Astrocyte of the cerebellum (primary cell): ENCODE measurements at regions not wholly inside any gene's neighbourhood (a gene's known extent, or its start where the extent isn't known, plus 50 kb on each side); places are given as distances from the start of the nearest gene placed in this dataset.

Experiments
- DNase-seq: peaks from one replicate; pipeline ENCODE4 v3.0.0-alpha.2; 2011; ENCODE audit warnings: low read depth
- H3K4me3 ChIP-seq: 2 replicates; pipeline ENCODE4 v1.5.1; 2011; ENCODE audit warnings: mild to moderate bottlenecking, low read depth, low read length, moderate library complexity
- CTCF ChIP-seq: IDR thresholded peaks from 2 replicates; pipeline ENCODE4 v1.5.1; 2012; ENCODE audit warnings: low read length, low read depth, moderate library complexity, mild to moderate bottlenecking; ENCODE audit errors: missing control alignments
- in situ Hi-C: cut with HindIII; loops from 2 replicates; pipeline ENCODE4 v1.10.0; 2017; ENCODE audit warnings: low sequenced_read_pairs

- no peak overlapping the region for H3K4me3 ChIP-seq
- DNase-seq, result no peak
- in situ Hi-C loops, result loop anchor here (5.0 kb wide), 1 partner anchor 55 kb away; no protein-coding TSS in a partner anchor
- no peak for TF ChIP-seq CTCF
These were observed 356.6 kb downstream of the PPP1R3A start for GRCh38 chr7:113562242-113562641.

GRCh38 chr7:113561446-113561845 lies 357.4 kb downstream of the PPP1R3A start:
- in situ Hi-C loops, result loop anchor here (5.0 kb wide), 1 partner anchor 56 kb away; no protein-coding TSS in a partner anchor
- peak; percentile 49 for DNase-seq
- no peak overlapping the region for H3K4me3 ChIP-seq
- TF ChIP-seq CTCF, result no peak

GRCh38 chr7:113550966-113551365 lies 367.8 kb downstream of the PPP1R3A start:
- no peak for TF ChIP-seq CTCF
- DNase-seq, result no peak
- H3K4me3 ChIP-seq, result no peak overlapping the region
- in situ Hi-C loops, result no loop called here

- DNase-seq, result no peak
- H3K4me3 ChIP-seq, result no peak overlapping the region
- in situ Hi-C loops, result no loop called here
- TF ChIP-seq CTCF, result no peak
These were observed 370.2 kb downstream of the PPP1R3A start for GRCh38 chr7:113548561-113548960.

- in situ Hi-C loops, result no loop called here
- no peak for TF ChIP-seq CTCF
- DNase-seq, result no peak
- no peak overlapping the region for H3K4me3 ChIP-seq
These were observed 370.7 kb downstream of the PPP1R3A start for GRCh38 chr7:113548137-113548536.

- in situ Hi-C loops, result no loop called here
- DNase-seq, result no peak
- TF ChIP-seq CTCF, result no peak
- H3K4me3 ChIP-seq, result no peak overlapping the region
These were observed 397.3 kb downstream of the PPP1R3A start for GRCh38 chr7:113521468-113521867.

GRCh38 chr7:113519472-113519871 lies 399.3 kb downstream of the PPP1R3A start:
- no peak for DNase-seq
- in situ Hi-C loops, result no loop called here
- H3K4me3 ChIP-seq, result no peak overlapping the region
- TF ChIP-seq CTCF, result no peak
